GM12878 (cell line): ENCODE measurements at regions not wholly inside any gene's neighbourhood (a gene's known extent, or its start where the extent isn't known, plus 50 kb on each side); places are given as distances from the start of the nearest gene placed in this dataset.

Source experiments
- ATAC-seq: fragments of 200-7000 bp; cut with Tn5 transposase; 3 replicates; pipeline ENCODE4 v1.9.1; 2020; ENCODE audit warnings: mild to moderate bottlenecking, moderate library complexity
- BruUV-seq: library from RNA; stranded (reverse); fragments of 400-500 nt; replicated peaks from 2 replicates; lab custom pipeline; 2021; lab: Mats Ljungman, UMichigan
- CTCF ChIA-PET: fragments of 300-600 bp; sonication (Branson Sonifier 250); formaldehyde crosslinking; extraction: SDS; loops from one replicate; lab custom pipeline; 2021; ENCODE audit warnings: inconsistent platforms; lab: Yijun Ruan, JAX
- POLR2A ChIA-PET: fragments of 350-600 bp; formaldehyde crosslinking; extraction: SDS; loops from one replicate; lab custom pipeline; 2021; ENCODE audit warnings: inconsistent platforms; lab: Charles Lee
- RAD21 ChIA-PET: fragments of 300-600 bp; sonication (Branson Sonifier 250); formaldehyde crosslinking; loops from one replicate; lab custom pipeline; 2023; ENCODE audit warnings: antibody characterized with exemption; ENCODE audit not compliant: unreplicated experiment; lab: Charles Lee
- SMC1A ChIA-PET: fragments of 300-600 bp; sonication (Branson Sonifier 250); formaldehyde crosslinking; loops from one replicate; lab custom pipeline; 2023; ENCODE audit not compliant: unreplicated experiment, uncharacterized antibody; lab: Charles Lee
- DNase-seq: peaks from one replicate; pipeline ENCODE4 v3.0.0-alpha.2; 2011; ENCODE audit warnings: low read depth, low spot score
- FAIRE-seq: peaks from 3 replicates; lab custom pipeline; 2011; peaks lifted over from hg19 to GRCh38; lab: Jason Lieb, UNC
- H2AFZ ChIP-seq: 2 replicates; pipeline ENCODE4 v1.6.0; 2011; ENCODE audit warnings: low read depth, low read length, control low read depth; ENCODE audit not compliant: control insufficient read depth
- H3K27ac ChIP-seq: 2 replicates; pipeline ENCODE4 v1.5.1; 2011; ENCODE audit warnings: control low read depth; ENCODE audit not compliant: control insufficient read depth, insufficient read depth
- H3K27me3 ChIP-seq, 2 experiments: replicated peaks in 1 of 2; 2 replicates each; pipeline versions ENCODE4 v1.6.0 to v1.6.1; 2011; ENCODE audit warnings: low read length in 1 of 2; ENCODE audit not compliant: control insufficient read depth in 2 of 2, insufficient read depth in 2 of 2
- H3K36me3 ChIP-seq, 2 experiments: 2 replicates each; pipeline ENCODE4 v1.5.1; 2011; ENCODE audit warnings: low read length in 1 of 2; ENCODE audit not compliant: control insufficient read depth in 2 of 2, insufficient read depth in 2 of 2
- H3K4me1 ChIP-seq: 2 replicates; pipeline ENCODE4 v1.6.1; 2011; ENCODE audit warnings: mild to moderate bottlenecking, low read length, moderate library complexity, mixed read lengths; ENCODE audit not compliant: control insufficient read depth, insufficient read depth
- H3K4me2 ChIP-seq: 2 replicates; pipeline ENCODE4 v1.6.0; 2011; ENCODE audit warnings: control low read depth; ENCODE audit not compliant: control insufficient read depth, insufficient read depth
- H3K4me3 ChIP-seq: fragments of 200-600 bp; sonication (generic); 2 replicates; pipeline ENCODE4 v1.5.1; 2016
- H3K79me2 ChIP-seq: 2 replicates; pipeline ENCODE4 v1.6.0; 2011; ENCODE audit warnings: low read length; ENCODE audit not compliant: control insufficient read depth, insufficient read depth
- H3K9ac ChIP-seq: 2 replicates; pipeline ENCODE4 v1.8.0; 2011; ENCODE audit warnings: low read length, control low read depth, mixed read lengths; ENCODE audit not compliant: control insufficient read depth, insufficient read depth
- H3K9me3 ChIP-seq: replicated peaks from 3 replicates; pipeline ENCODE4 v1.5.1; 2011; ENCODE audit warnings: mild to moderate bottlenecking, low read length; ENCODE audit not compliant: control insufficient read depth, insufficient read depth
- H4K20me1 ChIP-seq: 2 replicates; pipeline ENCODE4 v1.6.0; 2011; ENCODE audit not compliant: control insufficient read depth, insufficient read depth
- ATF7 ChIP-seq: fragments of 450-650 bp; IDR thresholded peaks from 2 replicates; pipeline ENCODE4 v1.6.1; 2016; ENCODE audit warnings: low read depth, mild to moderate bottlenecking
- CBFB ChIP-seq: IDR thresholded peaks from 2 replicates; pipeline ENCODE4 v1.6.1; 2016; ENCODE audit warnings: antibody characterized with exemption, low read depth
- CBX3 ChIP-seq: fragments of 200-600 bp; sonication (generic); IDR thresholded peaks from 2 replicates; pipeline ENCODE4 v1.6.1; 2016; ENCODE audit warnings: low read depth, borderline replicate concordance
- CREB1 ChIP-seq: IDR thresholded peaks from 2 replicates; pipeline ENCODE4 v1.6.1; 2012; ENCODE audit warnings: low read depth, mild to moderate bottlenecking, inconsistent platforms
- DPF2 ChIP-seq: fragments of 450-650 bp; IDR thresholded peaks from 2 replicates; pipeline ENCODE4 v1.6.1; 2017; ENCODE audit warnings: mild to moderate bottlenecking
- IRF5 ChIP-seq: fragments of 450-650 bp; IDR thresholded peaks from 2 replicates; pipeline ENCODE4 v1.6.1; 2017; ENCODE audit warnings: borderline replicate concordance
- MEF2B ChIP-seq: fragments of 450-650 bp; IDR thresholded peaks from 2 replicates; pipeline ENCODE4 v1.6.1; 2018; ENCODE audit warnings: mild to moderate bottlenecking, moderate library complexity; ENCODE audit not compliant: partially characterized antibody, poor library complexity, severe bottlenecking
- MLLT1 ChIP-seq: fragments of 450-650 bp; IDR thresholded peaks from 2 replicates; pipeline ENCODE4 v1.6.1; 2016; ENCODE audit warnings: mild to moderate bottlenecking
- MXI1 ChIP-seq: fragments of 150-350 bp; IDR thresholded peaks from 2 replicates; pipeline ENCODE4 v1.6.1; 2011; ENCODE audit warnings: low read depth, mild to moderate bottlenecking, inconsistent platforms, low read length, improper control_type of control experiment
- PAX8 ChIP-seq: fragments of 450-650 bp; IDR thresholded peaks from 2 replicates; pipeline ENCODE4 v1.6.1; 2017; ENCODE audit warnings: mild to moderate bottlenecking, moderate library complexity
- SIN3A ChIP-seq: IDR thresholded peaks from 2 replicates; pipeline ENCODE4 v1.6.1; 2012; ENCODE audit warnings: low read depth, low read length, improper control_type of control experiment
- TBL1XR1 ChIP-seq: IDR thresholded peaks from 2 replicates; pipeline ENCODE4 v1.6.1; 2012; ENCODE audit warnings: low read depth, low read length, improper control_type of control experiment
- YBX1 ChIP-seq: fragments of 450-650 bp; IDR thresholded peaks from 2 replicates; pipeline ENCODE4 v1.6.1; 2016; ENCODE audit warnings: antibody characterized with exemption
- WGBS: methylation state at CpG from one replicate; pipeline ENCODE4 v1.1.6; 2016; ENCODE audit warnings: low lambda C conversion rate; ENCODE audit not compliant: insufficient replicate concordance, insufficient coverage; ENCODE audit errors: missing lambda C conversion rate; 5-methylcytosine and 5-hydroxymethylcytosine counted together
- in situ Hi-C: fragments of 300-500 bp; cut with MboI; formaldehyde crosslinking; loops from 9 replicates; pipeline ENCODE4 v1.14.3; 2018; ENCODE audit warnings: mixed read lengths
- intact Hi-C: fragments of 100-400 bp; cut with micrococcal nuclease; formaldehyde crosslinking; loops from one replicate; pipeline ENCODE4 v1.14.2; 2022; ENCODE audit not compliant: unreplicated experiment

GRCh38 chr17:79395066-79395465 lies 215.8 kb downstream of the RBFOX3 start:
- no peak overlapping the region for H3K4me2 ChIP-seq
- ChIA-PET SMC1A (no interaction called here), RAD21 (no interaction called here), POLR2A (no interaction called here), CTCF (interaction anchor here (1.0 to 1.6 kb wide), 2 partner anchors 8 to 307 kb away, joined by 3 read pairs; no protein-coding TSS in a partner anchor)
- DNase-seq (no peak), FAIRE-seq (no peak), ATAC-seq (no peak)
- WGBS: 40% methylated on average over 10 of the region's 10 CpGs
- H3K36me3 ChIP-seq: no peaks in the 10 kb centered on the region
- no peaks in the 10 kb centered on the region for H3K4me1 ChIP-seq
- no peaks in the 10 kb centered on the region for H4K20me1 ChIP-seq
- H3K4me3 ChIP-seq: no peak overlapping the region
- H3K9me3 ChIP-seq: no peaks in the 10 kb centered on the region
- no TSS peak for BruUV-seq
- H3K27ac ChIP-seq: no peak overlapping the region
- H3K27me3 ChIP-seq: peaks cover 0 to 3% of the 10 kb centered on the region in 2 experiments; a peak in 3 of 4 replicates
- in situ Hi-C loops: no loop called here
- no peaks in the 10 kb centered on the region for H3K79me2 ChIP-seq
- no peak overlapping the region for H3K9ac ChIP-seq
- intact Hi-C loops: no loop called here
- H2AFZ ChIP-seq: no peak overlapping the region
- TF ChIP-seq ATF7: no peak
- no peak for TF ChIP-seq MEF2B
- no peak for TF ChIP-seq CBX3
- TF ChIP-seq CREB1: no peak

GRCh38 chr17:79393358-79394052 lies 217.3 kb downstream of the RBFOX3 start:
- 34% methylated on average over 30 of the region's 31 CpGs for WGBS
- no peak overlapping the region for H3K9ac ChIP-seq
- H3K79me2 ChIP-seq: no peaks in the 10 kb centered on the region
- H3K9me3 ChIP-seq: no peaks in the 10 kb centered on the region
- in situ Hi-C loops: loop anchor here (5.0 kb wide), 2 partner anchors 206 to 311 kb away; no protein-coding TSS in a partner anchor
- H3K4me1 ChIP-seq: no peaks in the 10 kb centered on the region
- DNase-seq: no peak
- ChIA-PET RAD21 (interaction anchor here (0.7 to 3.3 kb wide), 4 partner anchors 17 to 348 kb away, joined by 3 to 41 read pairs (median 5); no protein-coding TSS in a partner anchor), POLR2A (no interaction called here), CTCF (interaction anchor here (0.6 to 4.6 kb wide), 17 partner anchors 8 to 896 kb away, joined by 3 to 59 read pairs (median 7); partner anchors contain the start of gene ENGASE), SMC1A (interaction anchor here (0.9 to 2.6 kb wide), 3 partner anchors 205 to 334 kb away, joined by 3 to 14 read pairs (median 3); no protein-coding TSS in a partner anchor)
- ATAC-seq: peak; percentile 86
- H3K27me3 ChIP-seq: peaks cover 0 to 3% of the 10 kb centered on the region in 2 experiments; a peak in 3 of 4 replicates
- no peak overlapping the region for H2AFZ ChIP-seq
- H3K4me2 ChIP-seq: no peak overlapping the region
- no peaks in the 10 kb centered on the region for H4K20me1 ChIP-seq
- FAIRE-seq: peak; percentile 18
- H3K27ac ChIP-seq: no peak overlapping the region
- H3K36me3 ChIP-seq: no peaks in the 10 kb centered on the region
- no TSS peak for BruUV-seq
- H3K4me3 ChIP-seq: no peak overlapping the region
- intact Hi-C loops: loop anchor here (1.0 to 2.0 kb wide), 2 partner anchors 205 to 306 kb away; no protein-coding TSS in a partner anchor
- TF ChIP-seq CBFB (no peak), CBX3 (no peak), TBL1XR1 (no peak), YBX1 (no peak), IRF5 (no peak), MXI1 (no peak), PAX8 (no peak), DPF2 (no peak), SIN3A (no peak), MLLT1 (no peak)
